Activated T-cell treated with anti-CD3 and anti-CD28 coated beads, Interleukin-2, amount 50 U/mL, for 72 hours (primary cell): ENCODE measurements at regions not wholly inside any gene's neighbourhood (a gene's known extent, or its start where the extent isn't known, plus 50 kb on each side); places are given as distances from the start of the nearest gene placed in this dataset.
"Not testable (repeated sequence)": the region's sequence is repeated elsewhere in the genome, so short reads cannot be mapped to it uniquely, and the experiment has no call there.

Experiments used
- ATAC-seq, 2 donors: fragments of 150-1000 bp; cut with Tn5 transposase; replicated peaks in 1 of 2; 2 replicates each; pipeline ENCODE4 v1.10.0; 2021; ENCODE audit warnings: moderate library complexity in 2 of 2, mild to moderate bottlenecking in 1 of 2
- DNase-seq, 2 donors: peaks; one replicate each; pipeline ENCODE4 v3.0.0; 2021 to 2022; ENCODE audit warnings: mixed read lengths in 1 of 2
- H3K27ac Mint-ChIP-seq: one replicate; pipeline ENCODE4 v1.8.0; 2022; ENCODE audit warnings: mild to moderate bottlenecking, moderate library complexity, mixed read lengths
- H3K27me3 Mint-ChIP-seq: one replicate; pipeline ENCODE4 v1.8.0; 2022; ENCODE audit warnings: low read depth, mixed read lengths
- H3K36me3 Mint-ChIP-seq, 2 donors: one replicate each; pipeline ENCODE4 v1.8.0; 2022; ENCODE audit warnings: mixed read lengths in 2 of 2, mild to moderate bottlenecking in 1 of 2; ENCODE audit not compliant: insufficient read depth in 2 of 2
- H3K4me1 Mint-ChIP-seq: one replicate; pipeline ENCODE4 v1.8.0; 2022; ENCODE audit warnings: low read depth, mixed read lengths
- H3K4me3 Mint-ChIP-seq, 2 donors: one replicate each; pipeline ENCODE4 v1.8.0; 2022; ENCODE audit warnings: mild to moderate bottlenecking in 2 of 2, mixed read lengths in 2 of 2, moderate library complexity in 2 of 2
- H3K9me3 Mint-ChIP-seq, 2 donors: one replicate each; pipeline ENCODE4 v1.8.0; 2022; ENCODE audit warnings: mixed read lengths in 2 of 2

DNA sequence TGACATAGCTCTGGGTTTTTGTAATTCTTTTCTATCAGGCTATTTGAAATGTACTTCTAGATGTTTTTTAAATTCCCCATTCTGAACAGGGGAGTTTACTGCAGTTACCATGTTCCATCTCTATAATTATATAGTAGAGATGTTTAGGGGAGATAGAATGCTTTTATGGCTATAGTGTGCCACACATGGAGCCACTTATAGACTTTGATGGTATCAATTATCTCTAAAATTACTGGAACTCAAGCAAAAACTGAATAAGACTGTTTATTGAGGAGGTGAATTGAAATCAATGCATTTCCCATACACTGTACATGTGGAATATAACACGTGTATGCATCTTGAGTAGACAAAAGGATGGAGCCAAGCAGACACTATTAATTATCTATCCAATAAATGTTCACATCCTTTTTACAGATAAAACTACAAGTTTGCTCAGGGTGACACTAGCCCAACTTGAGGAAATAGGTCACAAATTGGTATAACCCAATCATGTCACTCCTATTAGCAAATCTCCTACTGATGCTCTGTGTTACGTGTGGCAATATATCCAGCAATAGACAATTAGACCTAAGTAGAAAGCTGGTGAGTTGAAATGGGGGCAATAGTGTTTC is 1882.6 kb downstream of the PCDH9 start:
- DNase-seq (no peak), ATAC-seq (no peak)
- Mint-ChIP-seq H3K36me3 (no peaks in the 10 kb centered on the region), H3K27me3 (no peaks in the 10 kb centered on the region), H3K27ac (no peak overlapping the region), H3K4me3 (no peak overlapping the region), H3K4me1 (no peaks in the 10 kb centered on the region), H3K9me3 (peaks cover 1 to 11% of the 10 kb centered on the region in 2 donors)

GRCh38 chr13:65343898-65344663 is 1886.1 kb downstream of the PCDH9 start:
- peaks cover 1 to 6% of the 10 kb centered on the region in 2 donors for H3K9me3 Mint-ChIP-seq
- no peak for ATAC-seq
- H3K36me3 Mint-ChIP-seq = no peaks in the 10 kb centered on the region
- H3K27me3 Mint-ChIP-seq = no peaks in the 10 kb centered on the region
- H3K4me1 Mint-ChIP-seq = no peaks in the 10 kb centered on the region
- no peak for DNase-seq
- no peak overlapping the region for H3K4me3 Mint-ChIP-seq
- no peak overlapping the region for H3K27ac Mint-ChIP-seq

DNA sequence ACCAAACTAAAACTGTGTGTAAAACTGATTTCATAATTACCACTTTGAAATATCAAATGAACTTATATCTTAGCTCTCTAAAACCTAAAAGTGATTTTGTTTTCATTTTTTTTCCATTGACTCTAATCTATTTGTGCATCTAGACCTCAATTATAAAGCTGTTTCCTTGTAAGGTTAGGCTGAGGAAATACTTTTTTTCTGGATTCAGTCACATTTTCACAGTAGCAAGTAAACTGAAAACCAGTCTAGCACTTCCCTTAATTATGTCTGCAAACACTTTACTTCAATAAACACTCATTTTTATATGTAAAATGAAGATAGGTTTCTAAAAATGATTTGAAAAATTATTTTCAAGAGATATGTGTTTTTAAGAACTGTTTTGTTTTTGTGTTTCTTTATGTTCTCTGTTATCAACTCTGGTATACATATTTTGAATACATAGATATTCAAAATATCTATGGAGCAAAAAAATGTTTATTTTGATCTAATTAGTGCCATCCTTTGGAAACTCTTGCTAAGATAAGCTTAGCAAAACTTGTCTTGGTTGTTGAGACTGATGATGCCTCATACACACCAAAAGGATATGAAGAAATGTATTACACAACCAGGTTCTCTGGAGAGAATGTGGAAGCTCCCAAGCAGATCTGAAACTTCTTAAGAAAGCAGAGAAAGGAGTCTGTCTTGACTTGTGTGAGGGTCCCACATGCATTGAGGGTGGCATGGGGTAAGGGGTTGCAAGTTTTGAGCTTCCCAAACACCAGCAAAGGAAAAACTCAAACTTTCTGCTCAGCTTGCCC is 1887.4 kb downstream of the PCDH9 start:
- H3K4me1 Mint-ChIP-seq = no peaks in the 10 kb centered on the region
- no peak overlapping the region for H3K27ac Mint-ChIP-seq
- peaks cover 1 to 6% of the 10 kb centered on the region in 2 donors for H3K9me3 Mint-ChIP-seq
- H3K27me3 Mint-ChIP-seq = no peaks in the 10 kb centered on the region
- no peak overlapping the region for H3K4me3 Mint-ChIP-seq
- H3K36me3 Mint-ChIP-seq = no peaks in the 10 kb centered on the region
- no peak for DNase-seq
- no peak for ATAC-seq

DNA sequence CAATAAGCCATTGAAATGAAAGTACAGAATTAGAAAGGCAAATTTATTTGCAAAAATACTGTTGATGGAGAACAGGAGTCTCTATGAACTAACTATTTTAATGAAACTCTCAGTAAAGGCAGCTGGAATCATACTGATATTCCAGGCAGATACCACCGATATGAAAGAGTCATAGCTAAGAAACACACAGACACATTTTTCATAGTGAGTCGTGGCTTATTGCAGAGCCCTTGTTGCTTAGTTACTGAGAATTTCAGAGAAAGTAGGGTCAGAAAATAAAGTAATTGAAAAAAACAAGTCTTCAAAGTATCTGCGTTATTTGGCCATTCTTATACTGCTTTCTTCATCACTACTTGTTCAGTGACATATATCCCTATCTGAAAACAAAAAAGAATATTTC is 1890.9 kb downstream of the PCDH9 start:
- DNase-seq (no peak), ATAC-seq (no peak)
- Mint-ChIP-seq H3K27ac (no peak overlapping the region), H3K27me3 (no peaks in the 10 kb centered on the region), H3K36me3 (no peaks in the 10 kb centered on the region), H3K4me1 (no peaks in the 10 kb centered on the region), H3K9me3 (peaks cover 2 to 3% of the 10 kb centered on the region in 2 donors), H3K4me3 (no peak overlapping the region)

GRCh38 chr13:65336916-65337315 is 1893.2 kb downstream of the PCDH9 start:
- ATAC-seq (no peak), DNase-seq (no peak)
- no peaks in the 10 kb centered on the region for H3K27me3 Mint-ChIP-seq
- no peak overlapping the region for H3K4me3 Mint-ChIP-seq
- no peaks in the 10 kb centered on the region for H3K4me1 Mint-ChIP-seq
- no peak overlapping the region for H3K27ac Mint-ChIP-seq
- H3K36me3 Mint-ChIP-seq = no peaks in the 10 kb centered on the region
- peaks cover 5% of the 10 kb centered on the region in 2 donors for H3K9me3 Mint-ChIP-seq

DNA sequence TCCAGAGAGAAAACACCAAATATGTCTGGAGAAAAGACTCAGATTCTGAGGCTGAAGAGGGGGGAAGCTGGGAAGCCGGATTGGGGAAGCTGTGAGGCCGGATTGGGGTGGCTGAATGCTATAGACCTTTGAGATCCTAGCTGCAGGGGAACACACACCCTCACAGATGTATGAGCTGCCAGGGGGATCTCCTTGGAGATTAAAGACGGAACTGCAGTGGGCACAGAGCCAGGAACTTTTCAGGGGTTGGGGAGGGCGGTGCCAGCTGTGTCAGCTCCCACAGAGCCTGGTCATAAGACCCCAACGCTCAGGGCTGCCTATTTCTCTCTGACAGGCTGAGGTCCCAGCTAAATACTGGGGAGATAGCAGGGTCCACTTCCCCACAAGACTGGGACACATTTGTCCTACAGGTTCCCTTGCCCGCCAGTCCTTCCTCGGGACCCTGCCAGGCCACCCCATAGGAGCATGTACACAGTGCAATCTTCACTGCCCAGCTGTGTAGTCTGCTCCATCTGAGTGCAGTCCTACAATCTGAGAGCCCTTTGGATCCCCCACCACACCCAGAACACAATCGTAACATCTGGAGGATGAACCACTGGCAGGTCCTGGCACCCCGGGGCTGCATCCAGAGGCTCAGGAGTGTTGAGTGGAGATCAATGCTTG is 1893.9 kb downstream of the PCDH9 start:
- H3K27ac Mint-ChIP-seq = no peak overlapping the region
- DNase-seq (no peak), ATAC-seq (no peak)
- H3K4me3 Mint-ChIP-seq = no peak overlapping the region
- H3K9me3 Mint-ChIP-seq = peaks cover 5% of the 10 kb centered on the region in 2 donors
- H3K36me3 Mint-ChIP-seq = no peaks in the 10 kb centered on the region
- H3K4me1 Mint-ChIP-seq = no peaks in the 10 kb centered on the region
- H3K27me3 Mint-ChIP-seq = no peaks in the 10 kb centered on the region

DNA sequence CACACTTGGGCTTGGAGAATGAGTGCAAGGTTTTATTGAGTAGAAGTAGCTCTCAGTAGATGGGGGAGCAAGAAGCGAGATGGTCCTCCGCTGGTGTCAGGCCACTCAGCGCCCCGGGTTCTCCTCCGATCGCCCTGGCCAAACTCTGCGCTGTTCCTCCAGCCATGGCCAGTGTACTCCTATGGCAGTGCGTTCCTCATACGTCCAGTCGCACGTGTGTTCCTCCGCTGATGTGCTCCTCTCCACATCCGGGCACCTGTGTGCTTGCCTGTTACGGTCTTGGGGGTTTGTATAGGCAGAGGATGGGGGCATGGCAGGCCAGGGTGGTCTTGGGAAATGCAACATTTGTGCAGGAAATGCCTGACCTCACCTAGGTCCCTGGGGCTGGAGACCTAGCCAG is 1899.4 kb downstream of the PCDH9 start:
- peaks cover 4 to 6% of the 10 kb centered on the region in 2 donors for H3K9me3 Mint-ChIP-seq
- no peaks in the 10 kb centered on the region for H3K36me3 Mint-ChIP-seq
- H3K4me3 Mint-ChIP-seq = no peak overlapping the region
- ATAC-seq = no peak
- no peak for DNase-seq
- no peaks in the 10 kb centered on the region for H3K4me1 Mint-ChIP-seq
- H3K27ac Mint-ChIP-seq = no peak overlapping the region
- H3K27me3 Mint-ChIP-seq = no peaks in the 10 kb centered on the region

- ATAC-seq = no peak
- no peak for DNase-seq
- no peaks in the 10 kb centered on the region for H3K4me1 Mint-ChIP-seq
- H3K4me3 Mint-ChIP-seq = no peak overlapping the region
- no peaks in the 10 kb centered on the region for H3K36me3 Mint-ChIP-seq
- H3K9me3 Mint-ChIP-seq = peaks cover 3 to 6% of the 10 kb centered on the region in 2 donors
- no peaks in the 10 kb centered on the region for H3K27me3 Mint-ChIP-seq
- H3K27ac Mint-ChIP-seq = no peak overlapping the region
Observed at GRCh38 chr13:65330287-65330686, 1899.8 kb downstream of the PCDH9 start.

DNA sequence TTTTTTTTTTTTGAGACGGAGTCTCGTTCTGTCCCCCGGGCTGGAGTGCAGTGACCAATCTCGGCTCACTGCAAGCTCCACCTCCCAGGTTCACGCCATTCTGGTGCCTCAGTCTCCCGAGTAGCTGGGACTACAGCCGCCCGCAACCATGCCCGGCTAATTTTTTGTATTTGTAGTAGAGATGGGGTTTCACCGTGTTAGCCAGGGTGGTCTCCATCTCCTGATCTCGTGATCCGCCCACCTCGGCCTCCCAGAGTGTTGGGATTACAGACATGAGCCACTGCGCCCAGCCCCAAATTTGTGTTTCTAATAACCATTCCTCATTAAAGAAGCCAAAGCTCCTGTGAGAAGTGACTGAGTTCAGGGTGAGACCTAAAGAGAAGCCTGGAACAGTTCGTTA is 1906.9 kb downstream of the PCDH9 start:
- ATAC-seq, H3K4me1 Mint-ChIP-seq, H3K36me3 Mint-ChIP-seq, H3K9me3 Mint-ChIP-seq, DNase-seq, H3K4me3 Mint-ChIP-seq, H3K27ac Mint-ChIP-seq, H3K27me3 Mint-ChIP-seq: not testable (repeated sequence)

DNA sequence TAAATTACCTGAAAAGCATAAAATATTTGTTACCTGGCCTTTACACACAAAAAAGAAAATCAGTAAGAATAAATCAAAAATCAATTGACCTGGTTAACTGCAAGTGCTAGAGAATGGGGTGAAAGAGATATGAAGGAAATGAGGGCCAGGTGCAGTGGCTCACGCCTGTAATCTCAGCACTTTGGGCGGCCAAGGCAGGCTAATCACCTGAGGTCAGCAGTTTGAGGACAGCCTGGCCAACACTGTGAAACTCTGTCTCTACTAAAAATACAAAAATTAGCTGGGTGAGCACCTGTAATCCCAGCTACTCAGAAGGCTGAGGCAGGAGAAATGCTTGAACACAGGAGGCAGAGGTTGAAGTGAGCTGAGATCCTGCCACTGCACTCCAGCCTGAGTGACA is 1908.7 kb downstream of the PCDH9 start:
- not testable (repeated sequence) for H3K36me3 Mint-ChIP-seq, DNase-seq, H3K9me3 Mint-ChIP-seq, H3K27ac Mint-ChIP-seq, H3K4me1 Mint-ChIP-seq, H3K27me3 Mint-ChIP-seq, ATAC-seq, H3K4me3 Mint-ChIP-seq

DNA sequence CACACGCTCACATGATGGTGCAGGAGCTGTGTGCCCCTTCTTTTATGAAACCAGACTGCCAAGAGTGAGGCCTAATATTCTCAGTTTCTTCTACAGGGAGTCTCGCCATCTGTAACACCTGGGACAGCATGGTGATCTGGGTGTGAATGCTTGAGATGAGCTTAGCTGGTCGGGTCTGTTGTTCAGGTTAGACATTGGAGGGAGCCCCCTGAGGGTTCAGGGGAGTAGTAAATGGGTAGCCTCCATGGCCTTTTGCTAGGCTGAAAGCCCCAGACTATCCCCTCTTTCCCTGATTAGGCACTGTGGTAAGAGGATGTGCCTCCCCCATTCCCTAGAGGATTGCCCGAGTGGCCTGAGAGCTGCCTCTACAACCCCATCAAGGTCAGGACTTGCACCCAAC is 1916.1 kb downstream of the PCDH9 start:
- DNase-seq (no peak), ATAC-seq (no peak)
- Mint-ChIP-seq H3K27me3 (no peaks in the 10 kb centered on the region), H3K4me3 (no peak overlapping the region), H3K36me3 (peaks cover 0 to 2% of the 10 kb centered on the region in 2 donors), H3K4me1 (no peaks in the 10 kb centered on the region), H3K9me3 (peaks cover 10 to 19% of the 10 kb centered on the region in 2 donors), H3K27ac (no peak overlapping the region)

- Mint-ChIP-seq H3K9me3 (peaks cover 14 to 15% of the 10 kb centered on the region in 2 donors), H3K4me3 (no peak overlapping the region), H3K4me1 (no peaks in the 10 kb centered on the region), H3K27ac (no peak overlapping the region), H3K36me3 (peaks cover 0 to 2% of the 10 kb centered on the region in 2 donors), H3K27me3 (no peaks in the 10 kb centered on the region)
- no peak for DNase-seq
- ATAC-seq = no peak
Observed at GRCh38 chr13:65310663-65311328, 1919.3 kb downstream of the PCDH9 start.
